Transverse colon (tissue), 4 donors: ENCODE measurements at regions not wholly inside any gene's neighbourhood (a gene's known extent, or its start where the extent isn't known, plus 50 kb on each side); places are given as distances from the start of the nearest gene placed in this dataset.
"Not testable (repeated sequence)": the region's sequence is repeated elsewhere in the genome, so short reads cannot be mapped to it uniquely, and the experiment has no call there.

Source experiments
- DNase-seq: peaks from one replicate; pipeline ENCODE4 v3.0.0-alpha.2; 2019
- H3K27ac ChIP-seq, 4 donors: fragments of 200-600 bp; sonication (generic); 2 replicates each; pipeline ENCODE4 v1.5.1; 2016 to 2018; ENCODE audit warnings: inconsistent platforms in 4 of 4
- H3K27me3 ChIP-seq: fragments of 200-600 bp; sonication (generic); 2 replicates; pipeline ENCODE4 v1.5.1; 2017; ENCODE audit warnings: inconsistent platforms
- H3K36me3 ChIP-seq, 4 donors: fragments of 200-600 bp; sonication (generic); 2 replicates each; pipeline ENCODE4 v1.5.1; 2017 to 2019; ENCODE audit warnings: inconsistent platforms in 4 of 4
- H3K4me1 ChIP-seq, 4 donors: fragments of 200-600 bp; sonication (generic); 2 replicates each; pipeline ENCODE4 v1.5.1; 2017 to 2020; ENCODE audit warnings: inconsistent platforms in 4 of 4
- H3K4me3 ChIP-seq, 4 donors: fragments of 200-600 bp; sonication (generic); 1 replicate in 1 of 4; 2 replicates in 3 of 4; pipeline versions ENCODE4 v1.5.1 to v1.6.1; 2017 to 2019; ENCODE audit warnings: inconsistent platforms in 4 of 4
- H3K9me3 ChIP-seq, 2 donors: fragments of 200-600 bp; sonication (generic); 2 replicates each; pipeline ENCODE4 v1.5.1; 2017 to 2019; ENCODE audit warnings: inconsistent platforms in 2 of 2
- CTCF ChIP-seq, 5 experiments: fragments of 200-600 bp in 3 of 5; fragments of 450-650 bp in 2 of 5; sonication (generic) in 3 of 5; IDR thresholded peaks; 1 replicate in 2 of 5; 2 replicates in 3 of 5; pipeline ENCODE4 v1.5.1; 2016 to 2017; ENCODE audit warnings: antibody characterized with exemption in 5 of 5, inconsistent platforms in 3 of 5, mild to moderate bottlenecking in 2 of 5, moderate library complexity in 1 of 5
- EP300 ChIP-seq: sonication (generic); formaldehyde crosslinking; IDR thresholded peaks from one replicate; pipeline ENCODE4 v1.6.1; 2017; ENCODE audit warnings: antibody characterized with exemption, low read depth
- POLR2A ChIP-seq: fragments of 450-650 bp; IDR thresholded peaks from one replicate; pipeline ENCODE4 v1.6.1; 2016; ENCODE audit warnings: antibody characterized with exemption, mild to moderate bottlenecking, moderate library complexity
- POLR2AphosphoS5 ChIP-seq, 3 donors: sonication (generic); formaldehyde crosslinking; IDR thresholded peaks; one replicate each; pipeline ENCODE4 v1.6.1; 2016; ENCODE audit warnings: antibody characterized with exemption in 3 of 3
- WGBS, 2 donors: methylation state at CpG; one replicate each; pipeline ENCODE4 v1.1.5; 2018; ENCODE audit warnings: low coverage in 1 of 2; 5-methylcytosine and 5-hydroxymethylcytosine counted together
- in situ Hi-C, 4 donors: fragments of 200-750 bp; cut with MboI; loops; one replicate each; pipeline versions ENCODE4 v1.15.0 to v1.15.1; 2017; ENCODE audit warnings: low sequenced_read_pairs in 3 of 4, low pct_ligation_motif_present in 1 of 4, low pct_unique_long_range_greater_than_20kb in 1 of 4
- intact Hi-C: fragments of 100-400 bp; cut with DNase I; formaldehyde crosslinking; loops from one replicate; pipeline ENCODE4 v1.15.1; 2023; ENCODE audit warnings: low total_unique reads

GRCh38 chr10:100645613-100646392 lies 99.6 kb upstream of the PAX2 start:
- TF ChIP-seq POLR2AphosphoS5 (IDR thresholded peaks at IDR 0.05) (no peak), EP300 (no peak), CTCF (IDR thresholded peaks at IDR 0.05) (no peak), POLR2A (no peak)

GRCh38 chr10:100647928-100648327 lies 97.5 kb upstream of the PAX2 start:
- TF ChIP-seq POLR2A (no peak), POLR2AphosphoS5 (IDR thresholded peaks at IDR 0.05) (no peak), EP300 (no peak), CTCF (IDR thresholded peaks at IDR 0.05) (no peak)
- Histone ChIP-seq H3K9me3 (no peaks in the 10 kb centered on the region), H3K27me3 (peaks cover 60% of the 10 kb centered on the region), H3K27ac (no peak overlapping the region), H3K36me3 (no peaks in the 10 kb centered on the region), H3K4me1 (no peaks in the 10 kb centered on the region), H3K4me3 (no peak overlapping the region)
- DNase-seq = no peak
- intact Hi-C loops (no loop called here), in situ Hi-C loops (no loop called here)
- WGBS, 2 donors = 46 to 49% methylated on average over 2 of the region's 2 CpGs

More at GRCh38 chr10:100645613-100646392, 99.6 kb upstream of the PAX2 start:
- Histone ChIP-seq H3K36me3 (no peaks in the 10 kb centered on the region), H3K27me3 (peaks cover 69% of the 10 kb centered on the region), H3K4me1 (no peaks in the 10 kb centered on the region), H3K9me3 (no peaks in the 10 kb centered on the region), H3K27ac (no peak overlapping the region), H3K4me3 (no peak overlapping the region)
- in situ Hi-C loops (no loop called here), intact Hi-C loops (no loop called here)
- DNase-seq = no peak
- 41 to 51% methylated on average over 6 to 12 of the region's 12 CpGs for WGBS, 2 donors

GRCh38 chr10:100650693-100651092 lies 94.7 kb upstream of the PAX2 start:
- no peak for TF ChIP-seq POLR2AphosphoS5 (IDR thresholded peaks at IDR 0.05)
- H3K36me3 ChIP-seq = no peaks in the 10 kb centered on the region
- H3K4me1 ChIP-seq = peaks cover 0 to 21% (median 10%) of the 10 kb centered on the region in 4 donors
- no peak overlapping the region for H3K4me3 ChIP-seq
- H3K9me3 ChIP-seq = no peaks in the 10 kb centered on the region
- no peak for DNase-seq
- peaks cover 68% of the 10 kb centered on the region for H3K27me3 ChIP-seq
- in situ Hi-C loops = no loop called here
- H3K27ac ChIP-seq = no peak overlapping the region
- WGBS, 2 donors = 81% methylated on average over 7 of the region's 7 CpGs; no CpG with 5 or more reads in 1 of the 2 donors
- intact Hi-C loops = no loop called here

- H3K4me3 ChIP-seq, H3K27ac ChIP-seq, DNase-seq, H3K36me3 ChIP-seq, intact Hi-C loops, in situ Hi-C loops, H3K9me3 ChIP-seq: not testable (repeated sequence)
- Histone ChIP-seq H3K4me1 (peaks cover 0 to 25% (median 12%) of the 10 kb centered on the region in 4 donors), H3K27me3 (peaks cover 68% of the 10 kb centered on the region)
- WGBS, 2 donors = 97 to 100% methylated on average over 1 to 3 of the region's 3 CpGs
These were observed 94.3 kb upstream of the PAX2 start for GRCh38 chr10:100651099-100651498.

- no peak for DNase-seq
- H3K36me3 ChIP-seq = no peaks in the 10 kb centered on the region
- intact Hi-C loops = no loop called here
- H3K4me3 ChIP-seq = no peak overlapping the region
- no peak overlapping the region for H3K27ac ChIP-seq
- in situ Hi-C loops = no loop called here
- TF ChIP-seq POLR2A = no peak
- TF ChIP-seq POLR2AphosphoS5 (IDR thresholded peaks at IDR 0.05) = no peak
- no peak for TF ChIP-seq CTCF (IDR thresholded peaks at IDR 0.05)
- no peak for TF ChIP-seq EP300
- whole genome bisulfite sequencing, 2 donors = 85 to 93% methylated on average over 2 to 5 of the region's 6 CpGs
- peaks cover 68% of the 10 kb centered on the region for H3K27me3 ChIP-seq
- H3K4me1 ChIP-seq = peaks cover 0 to 33% (median 16%) of the 10 kb centered on the region in 4 donors
- H3K9me3 ChIP-seq = no peaks in the 10 kb centered on the region
These were observed 93.5 kb upstream of the PAX2 start for GRCh38 chr10:100651916-100652315.
